SK-N-MC (cell line): ENCODE measurements at regions not wholly inside any gene's neighbourhood (a gene's known extent, or its start where the extent isn't known, plus 50 kb on each side); places are given as distances from the start of the nearest gene placed in this dataset.

ENCODE experiments used
- DNase-seq: peaks from one replicate; pipeline ENCODE4 v3.0.0-alpha.2; 2011; ENCODE audit warnings: low read depth, low spot score
- H3K27ac ChIP-seq: fragments of 200-600 bp; sonication (generic); 2 replicates; pipeline ENCODE4 v1.5.1; 2016; ENCODE audit warnings: mixed run types
- H3K36me3 ChIP-seq: fragments of 200-600 bp; sonication (generic); 2 replicates; pipeline ENCODE4 v1.6.1; 2017; ENCODE audit warnings: antibody characterized with exemption, low read length, mixed read lengths; ENCODE audit not compliant: insufficient read depth
- H3K4me3 ChIP-seq: fragments of 200-600 bp; sonication (generic); 2 replicates; pipeline ENCODE4 v1.5.1; 2016
- H3K9ac ChIP-seq: fragments of 200-600 bp; sonication (generic); 2 replicates; pipeline ENCODE4 v1.8.0; 2017; ENCODE audit warnings: mixed run types, mixed read lengths; ENCODE audit not compliant: insufficient read length
- H3K9me3 ChIP-seq: fragments of 200-600 bp; sonication (generic); 2 replicates; pipeline ENCODE4 v1.6.1; 2017; ENCODE audit warnings: low read depth, mild to moderate bottlenecking, antibody characterized with exemption, low read length, moderate library complexity, mixed read lengths
- EZH2 ChIP-seq: fragments of 200-600 bp; sonication (generic); IDR thresholded peaks from one replicate; pipeline ENCODE4 v1.6.1; 2017; ENCODE audit warnings: antibody characterized with exemption
- FOXP2 ChIP-seq: optimal IDR thresholded peaks from 2 replicates; pipeline ENCODE3; 2011; ENCODE audit warnings: mild to moderate bottlenecking, moderate library complexity; ENCODE audit not compliant: insufficient read depth; ENCODE audit errors: extremely low read length, control extremely low read depth
- POLR2AphosphoS5 ChIP-seq: IDR thresholded peaks from 2 replicates; pipeline ENCODE4 v1.6.1; 2012; ENCODE audit warnings: mild to moderate bottlenecking, low read depth, low read length, borderline replicate concordance

DNA sequence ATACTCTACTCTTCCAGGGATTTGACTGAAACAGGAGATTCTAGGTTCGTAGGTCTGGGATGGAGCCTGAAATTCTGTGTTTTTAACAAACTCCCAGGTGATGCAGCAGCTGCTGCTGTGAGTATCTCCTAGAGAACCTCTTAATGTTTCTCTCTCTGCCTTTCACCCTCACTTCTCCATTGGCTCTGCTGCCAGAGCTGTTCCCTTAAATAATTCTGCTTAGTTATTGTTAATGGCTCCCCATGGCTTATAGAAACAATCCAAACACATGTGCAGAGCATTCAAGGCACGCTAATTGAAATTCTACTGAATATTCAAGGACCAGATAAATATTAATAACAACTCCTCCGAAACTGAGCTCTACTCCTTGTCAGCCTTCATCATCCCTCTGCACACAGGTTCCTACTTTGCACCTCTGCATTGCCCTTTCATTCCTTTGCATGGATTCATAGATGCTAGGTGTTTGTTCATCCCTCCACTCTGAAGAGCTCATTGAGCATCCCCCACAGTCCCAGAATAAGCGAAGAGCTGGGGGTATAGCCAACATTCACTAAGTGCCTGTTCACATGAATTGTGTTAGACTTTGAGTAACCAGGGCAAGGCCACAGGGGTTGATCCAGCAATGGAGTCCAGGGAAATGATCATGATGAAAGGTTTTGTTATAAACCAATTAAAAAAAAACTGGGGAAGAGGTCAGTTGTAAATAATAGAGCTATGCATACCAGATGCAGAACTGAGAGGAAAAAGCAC is 488.4 kb upstream of the JAG1 start:
- DNase-seq, result no peak
- no peak for TF ChIP-seq EZH2
- no peak for TF ChIP-seq POLR2AphosphoS5
- H3K9me3 ChIP-seq, result no peaks in the 10 kb centered on the region

DNA sequence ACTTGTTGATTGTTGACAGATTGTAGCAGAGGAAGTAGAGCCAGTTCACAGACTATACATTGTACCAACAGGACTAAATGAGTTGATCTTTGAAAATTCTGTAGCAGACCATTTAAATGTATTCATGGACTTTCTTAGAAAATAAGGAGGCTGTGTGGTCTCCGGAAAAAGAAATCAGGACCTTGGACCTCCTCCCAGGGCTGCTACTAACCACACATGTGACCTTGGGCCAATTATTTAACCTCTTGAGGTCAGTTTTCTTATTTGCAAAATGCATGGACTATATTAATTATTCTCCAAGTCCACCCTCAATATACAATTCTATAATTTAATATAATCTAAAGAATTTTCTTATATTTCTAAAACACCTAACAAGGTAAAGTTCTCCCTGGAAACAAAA is 492.0 kb upstream of the JAG1 start:
- no peak overlapping the region for H3K9ac ChIP-seq
- H3K36me3 ChIP-seq, result no peaks in the 10 kb centered on the region
- TF ChIP-seq POLR2AphosphoS5 (no peak), EZH2 (no peak), FOXP2 (no peak)
- DNase-seq, result no peak
- H3K9me3 ChIP-seq, result no peaks in the 10 kb centered on the region
- no peak overlapping the region for H3K4me3 ChIP-seq
- H3K27ac ChIP-seq, result no peak overlapping the region

More for the DNA sequence above, 488.4 kb upstream of the JAG1 start:
- H3K9ac ChIP-seq, result no peak overlapping the region
- H3K36me3 ChIP-seq, result no peaks in the 10 kb centered on the region
- no peak overlapping the region for H3K4me3 ChIP-seq
- no peak overlapping the region for H3K27ac ChIP-seq

DNA sequence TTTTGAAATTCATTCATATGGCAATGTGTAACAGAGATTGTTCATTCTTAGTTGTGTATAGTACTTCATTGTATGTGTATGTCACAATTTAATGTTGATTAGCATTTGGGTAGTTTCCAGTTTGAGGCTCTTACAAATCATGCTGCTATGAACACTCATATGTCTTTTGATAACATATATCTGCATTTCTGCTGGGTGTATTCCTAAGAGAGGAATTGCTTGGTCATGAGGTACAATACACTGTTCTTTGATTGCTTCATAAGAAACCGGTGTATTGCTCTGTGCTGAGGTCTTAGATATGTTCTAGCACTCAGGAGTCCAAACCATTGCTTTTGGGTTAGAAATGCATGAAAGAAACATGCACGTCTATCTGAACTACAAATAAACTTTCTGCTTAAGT is 492.9 kb upstream of the JAG1 start:
- no peaks in the 10 kb centered on the region for H3K36me3 ChIP-seq
- no peak for DNase-seq
- H3K27ac ChIP-seq, result no peak overlapping the region
- TF ChIP-seq EZH2 (no peak), FOXP2 (no peak), POLR2AphosphoS5 (no peak)
- H3K9me3 ChIP-seq, result no peaks in the 10 kb centered on the region
- H3K4me3 ChIP-seq, result no peak overlapping the region
- no peak overlapping the region for H3K9ac ChIP-seq

DNA sequence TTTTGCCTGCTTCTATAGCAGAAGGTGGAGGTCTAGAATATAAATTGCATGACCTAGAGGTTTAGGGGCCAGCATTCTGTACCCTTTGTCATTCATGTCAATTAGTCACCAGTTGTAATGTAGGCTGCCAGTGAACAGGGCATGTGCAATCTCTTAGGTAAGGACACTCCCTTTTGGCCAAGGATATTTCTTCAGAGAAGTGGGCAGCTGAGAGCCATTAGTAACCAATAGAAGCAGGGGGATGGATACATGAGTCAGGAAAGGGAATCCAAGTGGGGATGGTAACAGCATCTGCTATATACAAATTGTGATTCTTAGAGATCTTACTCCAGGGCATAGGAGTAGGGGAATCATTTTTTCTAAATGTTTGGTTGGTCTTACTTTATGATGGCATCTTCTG is 494.2 kb upstream of the JAG1 start:
- DNase-seq, result no peak
- Histone ChIP-seq H3K4me3 (no peak overlapping the region), H3K9ac (no peak overlapping the region), H3K9me3 (no peaks in the 10 kb centered on the region), H3K36me3 (no peaks in the 10 kb centered on the region), H3K27ac (no peak overlapping the region)
- no peak for TF ChIP-seq POLR2AphosphoS5
- TF ChIP-seq FOXP2, result no peak
- TF ChIP-seq EZH2, result no peak

DNA sequence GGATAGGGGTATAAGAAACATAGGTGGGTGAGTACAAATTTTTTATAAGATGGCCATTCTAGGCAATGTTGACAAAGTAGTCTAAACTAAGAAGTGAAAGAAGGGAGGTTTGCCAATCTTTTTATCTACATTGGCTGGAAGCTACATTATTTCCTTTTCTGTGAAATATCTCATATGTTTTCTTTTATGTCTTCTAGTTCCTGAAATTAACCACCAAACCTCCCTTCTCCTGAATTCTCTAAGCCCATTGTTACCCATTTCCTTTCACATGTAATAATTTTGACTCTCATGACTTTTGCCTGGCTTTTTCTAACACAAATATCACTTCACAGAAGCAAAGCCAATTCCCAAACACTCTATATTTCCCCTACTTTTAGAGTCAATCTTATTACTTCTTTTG is 496.2 kb upstream of the JAG1 start:
- no peaks in the 10 kb centered on the region for H3K36me3 ChIP-seq
- H3K9ac ChIP-seq, result no peak overlapping the region
- no peaks in the 10 kb centered on the region for H3K9me3 ChIP-seq
- no peak for TF ChIP-seq EZH2
- no peak for TF ChIP-seq POLR2AphosphoS5
- TF ChIP-seq FOXP2, result no peak
- DNase-seq, result no peak
- no peak overlapping the region for H3K27ac ChIP-seq
- H3K4me3 ChIP-seq, result no peak overlapping the region

DNA sequence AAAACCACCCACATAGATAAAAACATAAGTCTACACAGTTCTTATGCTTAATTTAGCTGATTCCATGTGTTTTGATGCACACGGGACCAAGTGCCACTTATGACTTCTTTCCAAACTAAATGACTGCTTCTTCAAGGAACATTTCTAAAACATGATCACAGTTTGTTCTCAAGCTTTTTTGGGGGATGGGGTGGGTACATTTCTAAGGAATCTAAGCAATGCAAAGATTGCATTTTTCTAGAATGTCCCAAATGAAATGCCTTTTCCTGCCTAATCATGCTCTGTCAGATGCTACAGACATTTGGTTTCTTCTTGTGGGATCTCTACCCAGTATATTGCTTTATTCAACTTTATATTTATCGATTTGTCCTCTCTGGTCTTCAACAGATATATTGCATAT is 496.8 kb upstream of the JAG1 start:
- TF ChIP-seq POLR2AphosphoS5 (no peak), FOXP2 (no peak)
- no peak for DNase-seq
- Histone ChIP-seq H3K4me3 (no peak overlapping the region), H3K27ac (no peak overlapping the region), H3K9ac (no peak overlapping the region), H3K36me3 (no peaks in the 10 kb centered on the region), H3K9me3 (no peaks in the 10 kb centered on the region)

DNA sequence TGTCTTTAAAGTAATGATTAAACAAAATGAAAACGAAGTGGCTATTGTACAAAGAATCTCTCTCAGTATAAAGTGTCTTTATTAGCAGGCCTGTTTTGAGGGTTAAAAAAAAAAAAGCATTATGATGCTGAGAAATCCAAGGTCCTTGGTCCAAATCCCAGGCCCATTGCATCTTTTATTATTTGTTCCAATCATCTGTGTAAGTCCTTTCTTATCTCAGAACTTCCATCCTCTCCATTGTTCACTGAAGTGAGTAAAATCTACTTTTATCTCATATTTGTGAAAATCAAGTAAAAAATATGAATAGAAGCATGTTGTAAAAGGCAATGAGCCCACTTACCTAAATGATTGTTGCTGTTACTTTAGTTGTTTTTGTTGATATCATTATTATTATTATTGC is 499.1 kb upstream of the JAG1 start:
- no peaks in the 10 kb centered on the region for H3K9me3 ChIP-seq
- no peak for DNase-seq
- no peak overlapping the region for H3K4me3 ChIP-seq
- no peaks in the 10 kb centered on the region for H3K36me3 ChIP-seq
- no peak for TF ChIP-seq FOXP2
- TF ChIP-seq POLR2AphosphoS5, result no peak
- no peak for TF ChIP-seq EZH2
- no peak overlapping the region for H3K9ac ChIP-seq
- H3K27ac ChIP-seq, result no peak overlapping the region

DNA sequence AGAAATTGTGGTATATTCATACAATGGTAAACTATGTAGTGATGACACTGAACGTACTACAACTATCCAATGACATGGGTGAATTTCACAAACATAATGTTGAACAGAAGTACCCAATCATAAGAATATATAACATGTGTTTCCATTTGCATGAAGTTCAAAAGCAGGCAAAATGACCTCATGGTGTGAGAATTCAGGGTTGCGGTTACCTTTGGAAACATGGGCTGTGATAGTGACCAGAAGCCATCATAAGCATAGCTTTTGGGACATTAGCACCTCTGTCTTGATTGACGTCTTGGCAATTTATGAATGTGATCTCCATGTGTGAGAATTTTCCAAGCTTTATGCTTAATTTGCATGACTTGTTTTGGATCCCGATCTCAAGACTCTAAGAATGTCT is 500.1 kb upstream of the JAG1 start:
- no peak for TF ChIP-seq POLR2AphosphoS5
- TF ChIP-seq EZH2, result no peak
- TF ChIP-seq FOXP2, result no peak
- DNase-seq, result no peak
- no peaks in the 10 kb centered on the region for H3K36me3 ChIP-seq
- H3K4me3 ChIP-seq, result no peak overlapping the region
- H3K9me3 ChIP-seq, result no peaks in the 10 kb centered on the region
- no peak overlapping the region for H3K27ac ChIP-seq
- H3K9ac ChIP-seq, result no peak overlapping the region

DNA sequence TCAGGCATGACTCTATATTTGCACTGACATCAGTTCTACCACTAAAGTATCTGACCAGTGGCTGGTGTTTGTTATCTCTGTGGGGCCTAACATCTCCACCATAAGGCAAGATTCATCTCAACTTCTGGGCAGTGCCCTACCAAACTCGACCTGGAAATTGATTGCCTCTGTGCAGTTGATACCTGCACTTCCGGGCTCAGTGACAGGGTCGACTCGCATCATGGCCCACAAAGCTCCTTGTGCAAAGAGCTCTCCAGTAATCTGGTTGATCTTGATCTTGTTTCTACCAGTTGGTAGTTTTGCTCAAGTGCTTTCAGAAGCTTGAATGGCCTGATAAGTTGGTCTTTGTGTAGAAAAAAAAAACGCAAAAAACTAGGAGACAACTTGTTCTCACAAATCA is 501.1 kb upstream of the JAG1 start:
- TF ChIP-seq POLR2AphosphoS5 (no peak), EZH2 (no peak), FOXP2 (no peak)
- Histone ChIP-seq H3K4me3 (no peak overlapping the region), H3K27ac (no peak overlapping the region), H3K9me3 (no peaks in the 10 kb centered on the region), H3K36me3 (no peaks in the 10 kb centered on the region), H3K9ac (no peak overlapping the region)
- no peak for DNase-seq
